MM.1S (cell line): ENCODE measurements at regions not wholly inside any gene's neighbourhood (a gene's known extent, or its start where the extent isn't known, plus 50 kb on each side); places are given as distances from the start of the nearest gene placed in this dataset.

Experiments used
- DNase-seq: peaks from one replicate; pipeline ENCODE4 v3.0.0-alpha.2; 2015
- H2AFZ ChIP-seq: fragments of 300-600 bp; sonication (generic); 2 replicates; pipeline ENCODE4 v1.6.0; 2016; ENCODE audit warnings: antibody characterized with exemption, low read length
- H3F3A ChIP-seq: fragments of 300-600 bp; sonication (generic); 2 replicates; pipeline ENCODE4 v1.6.1; 2016; ENCODE audit warnings: mild to moderate bottlenecking, antibody characterized with exemption, low read length, moderate library complexity, mixed read lengths; ENCODE audit not compliant: insufficient read depth
- H3K27ac ChIP-seq: fragments of 300-600 bp; sonication (generic); 2 replicates; pipeline ENCODE4 v1.5.1; 2016; ENCODE audit warnings: mild to moderate bottlenecking, low read length
- H3K27me3 ChIP-seq: fragments of 300-600 bp; sonication (generic); replicated peaks from 2 replicates; pipeline ENCODE4 v1.6.0; 2016; ENCODE audit warnings: low read length; ENCODE audit not compliant: insufficient read depth
- H3K36me3 ChIP-seq: fragments of 300-600 bp; sonication (generic); replicated peaks from 2 replicates; pipeline ENCODE4 v1.6.1; 2016; ENCODE audit warnings: mild to moderate bottlenecking, low read length, mixed read lengths; ENCODE audit not compliant: insufficient read depth
- H3K4me1 ChIP-seq: fragments of 300-600 bp; sonication (generic); 2 replicates; pipeline ENCODE4 v1.6.1; 2016; ENCODE audit warnings: low read length, mixed read lengths
- H3K4me2 ChIP-seq: fragments of 300-600 bp; sonication (generic); 2 replicates; pipeline ENCODE4 v1.6.0; 2016; ENCODE audit warnings: low read depth, low read length
- H3K4me3 ChIP-seq: fragments of 300-600 bp; sonication (generic); 2 replicates; pipeline ENCODE4 v1.5.1; 2016; ENCODE audit warnings: low read length, mixed read lengths
- H3K79me2 ChIP-seq: fragments of 300-600 bp; sonication (generic); 2 replicates; pipeline ENCODE4 v1.6.1; 2016; ENCODE audit warnings: mixed run types, low read length, mixed read lengths
- H3K9ac ChIP-seq: fragments of 300-600 bp; sonication (generic); 2 replicates; pipeline ENCODE4 v1.6.1; 2016; ENCODE audit warnings: low read length, mixed read lengths
- H3K9me2 ChIP-seq: fragments of 300-600 bp; sonication (generic); replicated peaks from 2 replicates; pipeline ENCODE4 v1.6.1; 2016; ENCODE audit warnings: mild to moderate bottlenecking, low read length, mixed read lengths; ENCODE audit not compliant: insufficient read depth
- H3K9me3 ChIP-seq: fragments of 300-600 bp; sonication (generic); replicated peaks from 2 replicates; pipeline ENCODE4 v1.6.1; 2016; ENCODE audit warnings: mild to moderate bottlenecking, low read length, mixed read lengths; ENCODE audit not compliant: insufficient read depth
- H4K20me1 ChIP-seq: fragments of 300-600 bp; sonication (generic); 2 replicates; pipeline ENCODE4 v1.6.1; 2016; ENCODE audit warnings: mild to moderate bottlenecking, low read length, moderate library complexity, mixed read lengths; ENCODE audit not compliant: insufficient read depth
- EZH2 ChIP-seq: fragments of 300-600 bp; sonication (generic); optimal IDR thresholded peaks from 2 replicates; pipeline ENCODE3; 2017; ENCODE audit warnings: low read depth, mild to moderate bottlenecking, antibody characterized with exemption, low read length, mixed read lengths
- EZH2phosphoT487 ChIP-seq: fragments of 300-600 bp; sonication (generic); IDR thresholded peaks from 2 replicates; pipeline ENCODE4 v1.6.1; 2018; ENCODE audit warnings: antibody characterized with exemption, low read length
- TF ChIP-seq, protein P1 (sequence below): fragments of 300-600 bp; sonication (generic); IDR thresholded peaks from 2 replicates; pipeline ENCODE4 v1.5.1; 2016; ENCODE audit warnings: antibody characterized with exemption, low read length, mixed read lengths

DNA sequence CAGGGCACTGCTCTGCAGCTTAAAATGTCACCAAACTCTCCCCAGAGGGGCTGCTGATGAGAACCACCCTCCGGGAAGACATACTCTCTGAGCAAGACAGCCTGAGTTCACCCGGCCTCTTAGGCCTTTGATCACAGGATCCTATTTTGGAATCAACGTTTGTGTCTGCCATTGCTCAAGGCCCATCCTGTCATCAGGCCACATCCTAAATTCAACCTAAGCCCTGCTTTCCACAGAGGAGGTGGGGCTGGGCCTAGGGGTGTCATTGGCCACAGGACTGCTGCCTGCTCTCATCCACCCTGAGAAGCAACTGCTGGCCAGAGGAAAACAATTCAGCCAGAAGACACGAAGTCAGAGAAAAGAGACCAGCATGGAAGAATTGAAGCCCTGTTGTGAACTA is 351.1 kb upstream of the IRX2 start:
- Histone ChIP-seq H3F3A (no peaks in the 10 kb centered on the region), H3K4me2 (no peak overlapping the region), H3K4me3 (no peak overlapping the region), H3K79me2 (no peaks in the 10 kb centered on the region), H4K20me1 (no peaks in the 10 kb centered on the region), H3K9me3 (no peaks in the 10 kb centered on the region), H3K9me2 (no peaks in the 10 kb centered on the region), H3K9ac (no peak overlapping the region), H2AFZ (no peak overlapping the region), H3K27ac (no peak overlapping the region), H3K27me3 (no peaks in the 10 kb centered on the region), H3K36me3 (no peaks in the 10 kb centered on the region), H3K4me1 (no peaks in the 10 kb centered on the region)
- no peak for DNase-seq
- TF ChIP-seq, protein P1, sequence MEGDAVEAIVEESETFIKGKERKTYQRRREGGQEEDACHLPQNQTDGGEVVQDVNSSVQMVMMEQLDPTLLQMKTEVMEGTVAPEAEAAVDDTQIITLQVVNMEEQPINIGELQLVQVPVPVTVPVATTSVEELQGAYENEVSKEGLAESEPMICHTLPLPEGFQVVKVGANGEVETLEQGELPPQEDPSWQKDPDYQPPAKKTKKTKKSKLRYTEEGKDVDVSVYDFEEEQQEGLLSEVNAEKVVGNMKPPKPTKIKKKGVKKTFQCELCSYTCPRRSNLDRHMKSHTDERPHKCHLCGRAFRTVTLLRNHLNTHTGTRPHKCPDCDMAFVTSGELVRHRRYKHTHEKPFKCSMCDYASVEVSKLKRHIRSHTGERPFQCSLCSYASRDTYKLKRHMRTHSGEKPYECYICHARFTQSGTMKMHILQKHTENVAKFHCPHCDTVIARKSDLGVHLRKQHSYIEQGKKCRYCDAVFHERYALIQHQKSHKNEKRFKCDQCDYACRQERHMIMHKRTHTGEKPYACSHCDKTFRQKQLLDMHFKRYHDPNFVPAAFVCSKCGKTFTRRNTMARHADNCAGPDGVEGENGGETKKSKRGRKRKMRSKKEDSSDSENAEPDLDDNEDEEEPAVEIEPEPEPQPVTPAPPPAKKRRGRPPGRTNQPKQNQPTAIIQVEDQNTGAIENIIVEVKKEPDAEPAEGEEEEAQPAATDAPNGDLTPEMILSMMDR, result no peak
- TF ChIP-seq EZH2phosphoT487 (no peak), EZH2 (no peak)

DNA sequence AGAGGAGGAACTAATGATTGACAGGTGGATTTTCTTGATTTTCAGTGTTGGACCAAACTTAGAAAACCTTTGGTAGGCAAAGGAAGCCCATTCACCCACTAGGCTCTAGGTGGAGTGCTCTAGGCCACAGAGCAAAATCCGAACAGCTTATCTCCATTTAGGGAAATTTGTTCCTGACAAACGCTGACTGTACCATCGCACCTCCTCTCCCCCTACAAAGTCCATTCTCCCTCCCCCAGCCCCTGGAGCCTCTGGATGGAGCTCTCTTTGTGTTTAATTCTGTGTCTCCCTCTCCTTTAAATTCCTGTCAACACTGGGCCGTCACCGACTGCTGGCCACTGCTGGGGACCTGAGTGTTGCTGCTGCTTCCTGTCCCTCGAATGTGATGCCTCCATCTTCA is 350.1 kb upstream of the IRX2 start:
- no peak for DNase-seq
- Histone ChIP-seq H3F3A (no peaks in the 10 kb centered on the region), H3K27me3 (no peaks in the 10 kb centered on the region), H3K36me3 (no peaks in the 10 kb centered on the region), H3K79me2 (no peaks in the 10 kb centered on the region), H3K4me3 (no peak overlapping the region), H3K4me2 (no peak overlapping the region), H3K9ac (no peak overlapping the region), H3K27ac (no peak overlapping the region), H3K4me1 (no peaks in the 10 kb centered on the region), H3K9me2 (no peaks in the 10 kb centered on the region), H3K9me3 (no peaks in the 10 kb centered on the region), H4K20me1 (no peaks in the 10 kb centered on the region), H2AFZ (no peak overlapping the region)
- TF ChIP-seq EZH2 (no peak), EZH2phosphoT487 (no peak)
- TF ChIP-seq, protein P1, result no peak

DNA sequence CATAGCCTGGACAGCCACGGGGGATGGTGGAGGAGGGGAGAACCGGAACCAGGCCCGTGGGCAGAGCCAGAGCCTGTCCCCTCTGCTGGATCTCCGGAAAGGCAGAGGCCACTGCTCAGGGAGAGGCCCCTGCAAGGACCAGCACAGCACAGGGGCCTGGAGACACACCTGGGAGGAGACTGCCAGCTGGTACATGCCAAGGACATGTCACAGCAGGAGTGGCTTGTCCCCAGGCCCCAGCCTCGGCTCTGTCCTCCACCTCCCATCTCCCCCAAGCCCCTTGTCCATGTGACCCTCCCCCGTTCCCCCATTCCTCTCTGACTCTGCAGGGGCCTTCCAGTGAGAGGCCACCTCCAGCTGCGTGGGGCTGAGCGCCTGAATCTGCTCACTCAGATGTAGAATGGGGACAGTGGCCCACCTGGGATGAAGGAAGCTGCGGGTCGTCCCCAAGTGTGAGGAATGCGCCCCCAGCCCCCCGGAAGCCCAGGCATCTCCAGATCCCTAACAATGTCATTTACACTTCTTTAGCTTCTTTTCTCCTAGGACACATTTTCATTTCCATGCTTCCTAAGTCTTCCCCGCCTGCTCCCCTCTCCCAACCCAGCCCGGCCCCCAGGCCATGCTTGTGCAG is 349.6 kb upstream of the IRX2 start:
- Histone ChIP-seq H3K4me3 (no peak overlapping the region), H3K9ac (no peak overlapping the region), H3K27me3 (no peaks in the 10 kb centered on the region), H3K4me1 (no peaks in the 10 kb centered on the region), H3K36me3 (no peaks in the 10 kb centered on the region), H3K79me2 (no peaks in the 10 kb centered on the region), H3K4me2 (no peak overlapping the region), H4K20me1 (no peaks in the 10 kb centered on the region), H3K9me2 (no peaks in the 10 kb centered on the region), H3K27ac (no peak overlapping the region), H3F3A (no peaks in the 10 kb centered on the region), H2AFZ (no peak overlapping the region), H3K9me3 (no peaks in the 10 kb centered on the region)
- TF ChIP-seq EZH2 (no peak), EZH2phosphoT487 (no peak)
- TF ChIP-seq, protein P1, result no peak
- no peak for DNase-seq
